ENCODE measurements at regions not wholly inside any gene's neighbourhood (a gene's known extent, or its start where the extent isn't known, plus 50 kb on each side); places are given as distances from the start of the nearest gene placed in this dataset.

DNA sequence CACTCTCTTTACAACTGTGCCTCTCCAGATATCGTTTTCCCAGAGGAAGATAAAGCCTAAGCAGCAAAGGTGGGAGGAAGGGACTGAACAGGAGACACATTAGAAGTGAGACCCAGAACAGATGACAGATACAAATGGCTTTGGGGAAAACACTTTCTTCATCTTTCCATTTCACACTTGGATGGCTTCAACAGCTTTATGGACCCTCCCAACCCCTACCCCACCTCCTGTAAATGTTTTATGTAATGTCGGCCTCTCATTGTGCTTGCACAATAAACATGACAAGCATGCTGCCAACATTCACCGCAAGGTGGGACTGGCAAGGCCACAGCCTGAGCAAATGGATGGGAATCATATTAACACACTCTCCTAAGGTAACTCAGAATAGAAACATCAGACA, 1088.6 kb downstream of the TUSC7 start:
- no peak overlapping the region for H3K4me3 Mint-ChIP-seq (ENCODE audit: unreplicated experiment)
- Histone ChIP-seq H2AFZ (ENCODE audit: low read depth, low read length) (no peak overlapping the region), H3K27ac (ENCODE audit: low read depth, low read length) (no peak overlapping the region), H3K9me3 (ENCODE audit: insufficient read depth, low read depth, low read length) (no peaks in the 10 kb centered on the region), H3K4me1 (ENCODE audit: insufficient read depth, low read length) (peaks cover 4% of the 10 kb centered on the region), H3K27me3 (ENCODE audit: insufficient read depth, low read length) (no peaks in the 10 kb centered on the region), H3K36me3 (ENCODE audit: insufficient read depth, low read length) (no peaks in the 10 kb centered on the region), H4K20me1 (ENCODE audit: insufficient read depth, low read length) (no peaks in the 10 kb centered on the region), H3K4me3 (ENCODE audit: insufficient read depth, low read depth, low read length) (no peak overlapping the region), H3K79me2 (ENCODE audit: insufficient read depth, low read length) (no peaks in the 10 kb centered on the region), H3K4me2 (ENCODE audit: low read length) (no peak overlapping the region), H3K9ac (ENCODE audit: low read length) (no peak overlapping the region)
- H3K27me3 Mint-ChIP-seq (ENCODE audit: low read depth, unreplicated experiment), result no peaks in the 10 kb centered on the region
- H3K4me1 Mint-ChIP-seq (ENCODE audit: low read depth, unreplicated experiment), result peaks cover 6% of the 10 kb centered on the region
- H3K36me3 Mint-ChIP-seq (ENCODE audit: low read depth, unreplicated experiment), result no peaks in the 10 kb centered on the region
- DNase-seq (ENCODE audit: low read depth) (no peak), FAIRE-seq (no peak)
- no peak for TF ChIP-seq EZH2 (IDR thresholded peaks at IDR 0.05; ENCODE audit: insufficient read depth, low read length)
- TF ChIP-seq, protein P1, sequence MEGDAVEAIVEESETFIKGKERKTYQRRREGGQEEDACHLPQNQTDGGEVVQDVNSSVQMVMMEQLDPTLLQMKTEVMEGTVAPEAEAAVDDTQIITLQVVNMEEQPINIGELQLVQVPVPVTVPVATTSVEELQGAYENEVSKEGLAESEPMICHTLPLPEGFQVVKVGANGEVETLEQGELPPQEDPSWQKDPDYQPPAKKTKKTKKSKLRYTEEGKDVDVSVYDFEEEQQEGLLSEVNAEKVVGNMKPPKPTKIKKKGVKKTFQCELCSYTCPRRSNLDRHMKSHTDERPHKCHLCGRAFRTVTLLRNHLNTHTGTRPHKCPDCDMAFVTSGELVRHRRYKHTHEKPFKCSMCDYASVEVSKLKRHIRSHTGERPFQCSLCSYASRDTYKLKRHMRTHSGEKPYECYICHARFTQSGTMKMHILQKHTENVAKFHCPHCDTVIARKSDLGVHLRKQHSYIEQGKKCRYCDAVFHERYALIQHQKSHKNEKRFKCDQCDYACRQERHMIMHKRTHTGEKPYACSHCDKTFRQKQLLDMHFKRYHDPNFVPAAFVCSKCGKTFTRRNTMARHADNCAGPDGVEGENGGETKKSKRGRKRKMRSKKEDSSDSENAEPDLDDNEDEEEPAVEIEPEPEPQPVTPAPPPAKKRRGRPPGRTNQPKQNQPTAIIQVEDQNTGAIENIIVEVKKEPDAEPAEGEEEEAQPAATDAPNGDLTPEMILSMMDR (IDR thresholded peaks at IDR 0.05; ENCODE audit: insufficient read depth, low read depth, low read length), result no peak
- H3K27ac Mint-ChIP-seq (ENCODE audit: unreplicated experiment), result no peak overlapping the region
- H3K9me3 Mint-ChIP-seq (ENCODE audit: unreplicated experiment), result no peaks in the 10 kb centered on the region

DNA sequence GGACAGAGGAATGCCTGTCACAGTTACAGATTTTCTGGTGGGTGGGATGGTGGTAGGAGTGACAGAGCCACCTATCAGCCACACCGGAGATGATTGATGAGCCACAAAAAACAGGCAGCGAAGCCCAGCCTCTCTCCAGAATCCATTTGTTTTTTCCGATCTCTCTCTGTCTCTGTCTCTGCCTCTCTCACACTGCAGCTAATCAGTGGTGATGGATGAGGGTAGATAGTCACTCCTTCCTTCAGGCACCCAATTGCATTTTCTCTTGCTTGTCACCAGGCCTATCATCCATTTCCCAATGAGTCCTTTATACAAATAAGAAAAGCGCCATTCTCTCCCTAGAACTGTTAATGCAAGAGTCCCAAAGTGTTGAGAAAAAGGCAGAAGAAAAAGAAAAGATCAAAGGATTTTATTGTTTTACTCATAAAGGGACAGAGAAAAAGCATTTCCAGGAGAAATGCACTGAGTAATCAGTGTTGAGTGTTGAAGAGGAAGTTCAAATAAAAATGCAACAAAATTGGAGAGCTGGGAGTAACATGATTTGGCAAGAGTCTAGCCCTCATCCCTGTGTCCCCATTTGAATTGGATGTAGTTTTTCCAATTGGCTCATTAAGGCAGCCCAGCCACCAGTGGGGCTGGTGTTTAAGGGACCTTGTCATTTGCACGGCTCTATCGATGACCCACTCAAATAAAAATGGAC, 1089.3 kb downstream of the TUSC7 start:
- TF ChIP-seq EZH2 (IDR thresholded peaks at IDR 0.05; ENCODE audit: insufficient read depth, low read length), result no peak
- TF ChIP-seq, protein P1 (IDR thresholded peaks at IDR 0.05; ENCODE audit: insufficient read depth, low read depth, low read length), result no peak
- H3K27me3 ChIP-seq (ENCODE audit: insufficient read depth, low read length), result no peaks in the 10 kb centered on the region
- no peaks in the 10 kb centered on the region for H3K9me3 ChIP-seq (ENCODE audit: insufficient read depth, low read depth, low read length)
- FAIRE-seq, result no peak
- peaks cover 6% of the 10 kb centered on the region for H3K4me1 Mint-ChIP-seq (ENCODE audit: low read depth, unreplicated experiment)
- H2AFZ ChIP-seq (ENCODE audit: low read depth, low read length), result no peak overlapping the region
- no peak overlapping the region for H3K4me3 Mint-ChIP-seq (ENCODE audit: unreplicated experiment)
- H3K9me3 Mint-ChIP-seq (ENCODE audit: unreplicated experiment), result no peaks in the 10 kb centered on the region
- H4K20me1 ChIP-seq (ENCODE audit: insufficient read depth, low read length), result no peaks in the 10 kb centered on the region
- no peaks in the 10 kb centered on the region for H3K36me3 Mint-ChIP-seq (ENCODE audit: low read depth, unreplicated experiment)
- H3K27me3 Mint-ChIP-seq (ENCODE audit: low read depth, unreplicated experiment), result no peaks in the 10 kb centered on the region
- H3K4me2 ChIP-seq (ENCODE audit: low read length), result no peak overlapping the region
- no peaks in the 10 kb centered on the region for H3K36me3 ChIP-seq (ENCODE audit: insufficient read depth, low read length)
- no peak overlapping the region for H3K4me3 ChIP-seq (ENCODE audit: insufficient read depth, low read depth, low read length)
- H3K79me2 ChIP-seq (ENCODE audit: insufficient read depth, low read length), result no peaks in the 10 kb centered on the region
- peaks cover 2% of the 10 kb centered on the region for H3K4me1 ChIP-seq (ENCODE audit: insufficient read depth, low read length)
- no peak for DNase-seq (ENCODE audit: low read depth)
- H3K27ac ChIP-seq (ENCODE audit: low read depth, low read length), result no peak overlapping the region
- no peak overlapping the region for H3K27ac Mint-ChIP-seq (ENCODE audit: unreplicated experiment)
- no peak overlapping the region for H3K9ac ChIP-seq (ENCODE audit: low read length)

DNA sequence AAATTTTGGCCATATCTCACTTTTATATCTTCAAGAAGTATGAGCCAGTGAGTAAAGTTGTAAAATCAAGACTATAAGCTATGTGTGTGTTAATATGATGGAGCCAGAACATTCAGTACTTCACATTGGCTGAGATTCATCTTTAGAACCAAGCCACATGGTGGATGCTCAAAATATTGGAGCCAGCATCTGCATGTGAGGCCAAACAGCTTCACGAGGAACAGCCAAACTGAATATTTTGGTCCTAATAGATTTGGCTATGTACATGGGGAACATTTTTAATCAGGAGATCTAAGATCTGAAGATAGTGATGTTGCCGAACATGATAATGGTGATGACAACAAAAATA, 1089.8 kb downstream of the TUSC7 start:
- H3K27me3 ChIP-seq (ENCODE audit: insufficient read depth, low read length), result no peaks in the 10 kb centered on the region
- H3K4me3 ChIP-seq (ENCODE audit: insufficient read depth, low read depth, low read length), result no peak overlapping the region
- Mint-ChIP-seq H3K27ac (ENCODE audit: unreplicated experiment) (no peak overlapping the region), H3K27me3 (ENCODE audit: low read depth, unreplicated experiment) (no peaks in the 10 kb centered on the region), H3K4me3 (ENCODE audit: unreplicated experiment) (no peak overlapping the region), H3K9me3 (ENCODE audit: unreplicated experiment) (no peaks in the 10 kb centered on the region), H3K36me3 (ENCODE audit: low read depth, unreplicated experiment) (no peaks in the 10 kb centered on the region), H3K4me1 (ENCODE audit: low read depth, unreplicated experiment) (peaks cover 6% of the 10 kb centered on the region)
- H3K36me3 ChIP-seq (ENCODE audit: insufficient read depth, low read length), result no peaks in the 10 kb centered on the region
- no peaks in the 10 kb centered on the region for H3K4me1 ChIP-seq (ENCODE audit: insufficient read depth, low read length)
- no peak for FAIRE-seq
- H2AFZ ChIP-seq (ENCODE audit: low read depth, low read length), result no peak overlapping the region
- H3K4me2 ChIP-seq (ENCODE audit: low read length), result no peak overlapping the region
- no peak for TF ChIP-seq EZH2 (IDR thresholded peaks at IDR 0.05; ENCODE audit: insufficient read depth, low read length)
- TF ChIP-seq, protein P1 (IDR thresholded peaks at IDR 0.05; ENCODE audit: insufficient read depth, low read depth, low read length), result no peak
- DNase-seq (ENCODE audit: low read depth), result no peak
- H3K27ac ChIP-seq (ENCODE audit: low read depth, low read length), result no peak overlapping the region
- no peaks in the 10 kb centered on the region for H4K20me1 ChIP-seq (ENCODE audit: insufficient read depth, low read length)
- no peak overlapping the region for H3K9ac ChIP-seq (ENCODE audit: low read length)
- no peaks in the 10 kb centered on the region for H3K9me3 ChIP-seq (ENCODE audit: insufficient read depth, low read depth, low read length)
- no peaks in the 10 kb centered on the region for H3K79me2 ChIP-seq (ENCODE audit: insufficient read depth, low read length)

All from astrocyte (in vitro differentiated cells and primary cell).